Right lobe of liver (tissue), 6 donors: ENCODE measurements at regions not wholly inside any gene's neighbourhood (a gene's known extent, or its start where the extent isn't known, plus 50 kb on each side); places are given as distances from the start of the nearest gene placed in this dataset.
"Not testable (repeated sequence)": the region's sequence is repeated elsewhere in the genome, so short reads cannot be mapped to it uniquely, and the experiment has no call there.

ENCODE experiments used
- ATAC-seq, 4 donors: fragments of 200-7000 bp; cut with Tn5 transposase; one replicate each; pipeline ENCODE4 v1.9.1; 2020; ENCODE audit warnings: mild to moderate bottlenecking in 4 of 4, moderate library complexity in 4 of 4
- DNase-seq, 3 donors: peaks; one replicate each; pipeline ENCODE4 v3.0.0-alpha.2; 2020
- H3K27ac ChIP-seq, 3 donors: fragments of 200-600 bp; one replicate each; pipeline ENCODE4 v1.8.0; 2022
- H3K27me3 ChIP-seq, 2 donors: fragments of 200-600 bp; one replicate each; pipeline ENCODE4 v1.8.0; 2022
- H3K36me3 ChIP-seq, 4 donors: fragments of 200-600 bp; sonication (generic) in 1 of 4; one replicate each; pipeline versions ENCODE4 v1.5.1 to v1.8.0; 2017 to 2022; ENCODE audit warnings: control low read depth in 1 of 4
- H3K4me1 ChIP-seq, 4 donors: fragments of 200-600 bp; sonication (generic) in 1 of 4; one replicate each; pipeline versions ENCODE4 v1.5.1 to v1.8.0; 2017 to 2022; ENCODE audit warnings: control low read depth in 1 of 4
- H3K4me3 ChIP-seq, 3 donors: fragments of 200-600 bp; one replicate each; pipeline ENCODE4 v1.8.0; 2022
- H3K9me3 ChIP-seq, 4 donors: fragments of 200-600 bp; sonication (generic) in 1 of 4; one replicate each; pipeline versions ENCODE4 v1.5.1 to v1.8.0; 2017 to 2022; ENCODE audit warnings: control low read depth in 1 of 4
- CTCF ChIP-seq, 4 donors: fragments of 200-600 bp in 3 of 4; fragments of 450-650 bp in 1 of 4; IDR thresholded peaks; one replicate each; pipeline versions ENCODE4 v1.5.1 to v1.8.0; 2016 to 2022; ENCODE audit warnings: antibody characterized with exemption in 4 of 4, mild to moderate bottlenecking in 2 of 4
- POLR2A ChIP-seq: fragments of 450-650 bp; IDR thresholded peaks from one replicate; pipeline ENCODE4 v1.6.1; 2017; ENCODE audit warnings: antibody characterized with exemption, mild to moderate bottlenecking
- WGBS: methylation state at CpG from one replicate; pipeline ENCODE4 v1.1.6; 2018; ENCODE audit warnings: low coverage, low lambda C conversion rate; ENCODE audit not compliant: insufficient coverage; ENCODE audit errors: missing lambda C conversion rate; 5-methylcytosine and 5-hydroxymethylcytosine counted together
- intact Hi-C, 2 donors: fragments of 100-400 bp; cut with DNase I; formaldehyde crosslinking; loops; one replicate each; pipeline versions ENCODE4 v1.11.2 to v1.14.1; 2022
- donor health status: DM: no; HTN: yes; CAD: no.
- donor health status: DM: no; HTN: no; CAD: no.
- donor health status: DM: no; HTN: no; CAD: no.
- donor health status: DM: no; HTN: yes; CAD: no.
- donor health status: DM: no; HTN: yes; CAD: no.

DNA sequence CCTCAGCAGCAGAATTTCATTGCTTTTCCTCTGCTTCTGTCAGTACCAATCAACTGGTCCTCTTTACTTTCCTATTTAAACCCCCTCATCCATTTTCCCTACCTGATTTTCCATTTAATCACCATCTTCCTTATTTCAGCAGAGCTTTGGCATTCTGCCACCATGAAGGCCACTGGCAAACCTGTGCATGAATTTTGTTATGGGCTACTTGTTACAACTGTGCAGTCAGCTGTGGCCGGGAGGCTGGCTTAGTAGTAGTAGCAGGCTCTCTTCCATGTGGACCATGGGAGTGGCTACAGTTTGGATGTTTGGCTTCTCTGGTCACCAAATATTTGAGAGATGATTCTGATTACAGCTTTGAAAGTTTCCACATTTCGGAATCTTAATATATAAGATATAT, 976.6 kb upstream of the SEMA6A start:
- Histone ChIP-seq H3K4me3 (no peak overlapping the region), H3K27me3 (no peaks in the 10 kb centered on the region), H3K9me3 (no peaks in the 10 kb centered on the region), H3K27ac (no peak overlapping the region), H3K36me3 (no peaks in the 10 kb centered on the region), H3K4me1 (peaks cover 0 to 6% (median 0%) of the 10 kb centered on the region in 4 donors)
- no peak for ATAC-seq
- WGBS, result 39% methylated on average over 2 of the region's 2 CpGs
- intact Hi-C loops, result no loop called here
- no peak for DNase-seq
- TF ChIP-seq CTCF (IDR thresholded peaks at IDR 0.05), result no peak
- TF ChIP-seq POLR2A, result no peak

- TF ChIP-seq POLR2A, result no peak
- no peak for TF ChIP-seq CTCF (IDR thresholded peaks at IDR 0.05)
- Histone ChIP-seq H3K27ac (no peak overlapping the region), H3K9me3 (no peaks in the 10 kb centered on the region), H3K4me3 (no peak overlapping the region), H3K27me3 (no peaks in the 10 kb centered on the region), H3K36me3 (no peaks in the 10 kb centered on the region), H3K4me1 (peaks cover 0 to 6% (median 0%) of the 10 kb centered on the region in 4 donors)
- 70% methylated on average over 1 of the region's 1 CpG for WGBS
- no peak for ATAC-seq
- intact Hi-C loops, result no loop called here
- DNase-seq, result no peak
Measured at GRCh38 chr5:117547192-117547591, 972.6 kb upstream of the SEMA6A start.

GRCh38 chr5:117539692-117540091, 965.1 kb upstream of the SEMA6A start:
- H3K27me3 ChIP-seq, result no peaks in the 10 kb centered on the region
- no peaks in the 10 kb centered on the region for H3K4me1 ChIP-seq
- H3K36me3 ChIP-seq, result no peaks in the 10 kb centered on the region
- TF ChIP-seq CTCF (IDR thresholded peaks at IDR 0.05) (no peak), POLR2A (no peak)
- intact Hi-C loops, result no loop called here
- no peak overlapping the region for H3K27ac ChIP-seq
- WGBS, result 78% methylated on average over 2 of the region's 2 CpGs
- ATAC-seq (no peak), DNase-seq (no peak)
- no peak overlapping the region for H3K4me3 ChIP-seq
- H3K9me3 ChIP-seq, result no peaks in the 10 kb centered on the region

- no peak overlapping the region for H3K27ac ChIP-seq
- H3K4me1 ChIP-seq, result no peaks in the 10 kb centered on the region
- H3K27me3 ChIP-seq, result no peaks in the 10 kb centered on the region
- ATAC-seq, result no peak
- WGBS, result 89% methylated on average over 2 of the region's 2 CpGs
- no peak for TF ChIP-seq POLR2A
- no peak for TF ChIP-seq CTCF (IDR thresholded peaks at IDR 0.05)
- no peak overlapping the region for H3K4me3 ChIP-seq
- H3K9me3 ChIP-seq, result no peaks in the 10 kb centered on the region
- intact Hi-C loops, result no loop called here
- DNase-seq, result no peak
- no peaks in the 10 kb centered on the region for H3K36me3 ChIP-seq
Measured at GRCh38 chr5:117533792-117534191, 959.2 kb upstream of the SEMA6A start.

GRCh38 chr5:117533051-117533670, 958.5 kb upstream of the SEMA6A start:
- intact Hi-C loops, DNase-seq: not testable (repeated sequence)
- 86% methylated on average over 10 of the region's 30 CpGs for WGBS

More at GRCh38 chr5:117533051-117533670, 958.5 kb upstream of the SEMA6A start:
- not testable (repeated sequence) for H3K36me3 ChIP-seq, H3K9me3 ChIP-seq, H3K4me1 ChIP-seq, ATAC-seq, H3K4me3 ChIP-seq, H3K27me3 ChIP-seq, H3K27ac ChIP-seq
